ENCODE measurements at regions not wholly inside any gene's neighbourhood (a gene's known extent, or its start where the extent isn't known, plus 50 kb on each side); places are given as distances from the start of the nearest gene placed in this dataset.

DNA sequence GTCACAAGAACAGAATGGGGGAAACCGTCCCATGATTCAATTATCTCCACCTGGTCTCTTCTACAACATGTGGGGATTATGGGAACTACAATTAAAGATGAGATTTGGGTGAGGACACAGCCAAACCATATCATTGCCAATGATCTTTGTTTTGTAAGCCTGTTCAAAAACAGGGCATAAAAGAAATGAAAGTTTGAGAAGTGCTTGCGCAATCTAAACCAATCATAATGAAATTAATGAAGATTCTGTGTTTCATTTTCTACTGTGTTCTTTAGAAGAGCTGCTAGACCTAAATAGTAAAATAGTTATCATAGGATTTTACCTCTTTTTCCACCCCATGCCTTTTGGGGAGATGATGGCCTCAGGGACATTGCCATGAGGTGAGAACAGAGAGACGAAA is 761.3 kb downstream of the HDGFL1 start:
- TF ChIP-seq CTCF (IDR thresholded peaks at IDR 0.05; ENCODE audit: extremely low read depth in 1 of 2, insufficient read depth in 1 of 2, low read depth in 1 of 2, low read length in 2 of 2), result no peak
- no peak for TF ChIP-seq EZH2 (IDR thresholded peaks at IDR 0.05; ENCODE audit: borderline replicate concordance, low read depth, low read length, severe bottlenecking)
- no peak for TF ChIP-seq POLR2A (IDR thresholded peaks at IDR 0.05; ENCODE audit: low read depth, low read length)
- TF ChIP-seq MYC (IDR thresholded peaks at IDR 0.05; ENCODE audit: low read depth, low read length), result no peak
- TF ChIP-seq POLR2AphosphoS5 (IDR thresholded peaks at IDR 0.05; ENCODE audit: insufficient read depth, low read depth, low read length), result no peak
- TF ChIP-seq, protein P1, sequence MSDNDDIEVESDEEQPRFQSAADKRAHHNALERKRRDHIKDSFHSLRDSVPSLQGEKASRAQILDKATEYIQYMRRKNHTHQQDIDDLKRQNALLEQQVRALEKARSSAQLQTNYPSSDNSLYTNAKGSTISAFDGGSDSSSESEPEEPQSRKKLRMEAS (IDR thresholded peaks at IDR 0.05; ENCODE audit: insufficient read depth, insufficient read length), result no peak
- TF ChIP-seq JUN (IDR thresholded peaks at IDR 0.05; ENCODE audit: borderline replicate concordance, insufficient read depth, insufficient read length, low read depth), result no peak
- TF ChIP-seq FOS (IDR thresholded peaks at IDR 0.05; ENCODE audit: borderline replicate concordance, insufficient read depth, low read length), result no peak
- no peak for TF ChIP-seq GATA2 (IDR thresholded peaks at IDR 0.05; ENCODE audit: insufficient read depth, insufficient read length, low read depth, low read length)
